H1 (cell line): ENCODE measurements at regions not wholly inside any gene's neighbourhood (a gene's known extent, or its start where the extent isn't known, plus 50 kb on each side); places are given as distances from the start of the nearest gene placed in this dataset.

Source experiments
- CTCF ChIA-PET: fragments of 300-600 bp; sonication (Branson Sonifier 250); formaldehyde crosslinking; loops from one replicate; lab custom pipeline; 2021; ENCODE audit not compliant: partially characterized antibody; lab: Charles Lee
- POLR2A ChIA-PET: fragments of 300-600 bp; sonication (Branson Sonifier 250); formaldehyde crosslinking; loops from one replicate; lab custom pipeline; 2021; ENCODE audit warnings: inconsistent platforms; ENCODE audit not compliant: partially characterized antibody; lab: Charles Lee
- DNase-seq, 2 experiments: peaks; one replicate each; pipeline versions ENCODE4 v3.0.0 to v3.0.0-alpha.2; 2010 to 2022; ENCODE audit warnings: low spot score in 2 of 2, low read depth in 1 of 2, mixed read lengths in 1 of 2
- FAIRE-seq: peaks from 2 replicates; lab custom pipeline; 2011; peaks lifted over from hg19 to GRCh38; lab: Jason Lieb, UNC
- H2AFZ ChIP-seq: 2 replicates; pipeline ENCODE4 v1.8.1; 2012; ENCODE audit warnings: low read length, inconsistent platforms
- H2AK5ac ChIP-seq: 2 replicates; pipeline ENCODE4 v1.6.1; 2013; ENCODE audit warnings: low read depth, low read length
- H2BK120ac ChIP-seq: replicated peaks from 2 replicates; pipeline ENCODE3; 2013; ENCODE audit warnings: low read depth, low read length, inconsistent platforms
- H2BK12ac ChIP-seq: 2 replicates; pipeline ENCODE4 v1.6.1; 2013; ENCODE audit warnings: low read depth, low read length
- H2BK15ac ChIP-seq: 2 replicates; pipeline ENCODE4 v1.6.1; 2013; ENCODE audit warnings: low read length
- H2BK20ac ChIP-seq: 2 replicates; pipeline ENCODE4 v1.6.1; 2013; ENCODE audit warnings: low read length
- H2BK5ac ChIP-seq: 2 replicates; pipeline ENCODE4 v1.6.1; 2013; ENCODE audit warnings: low read depth, low read length
- H3K14ac ChIP-seq: 2 replicates; pipeline ENCODE4 v1.6.1; 2013; ENCODE audit warnings: inconsistent platforms; ENCODE audit not compliant: insufficient read length
- H3K18ac ChIP-seq: 2 replicates; pipeline ENCODE4 v1.6.1; 2013; ENCODE audit warnings: low read length; ENCODE audit errors: extremely low read depth
- H3K23ac ChIP-seq: 2 replicates; pipeline ENCODE4 v1.6.1; 2013; ENCODE audit warnings: inconsistent platforms; ENCODE audit not compliant: insufficient read length
- H3K23me2 ChIP-seq: 2 replicates; pipeline ENCODE4 v1.6.1; 2013; ENCODE audit warnings: low read depth, low read length
- H3K27ac ChIP-seq: 2 replicates; pipeline ENCODE4 v1.6.1; 2011; ENCODE audit warnings: low read depth, low read length, inconsistent platforms
- H3K27me3 ChIP-seq, 4 experiments: replicated peaks in 1 of 4; 1 replicate in 1 of 4; 2 replicates in 3 of 4; pipeline versions ENCODE4 v1.6.1 to v1.8.1; 2011 to 2013; ENCODE audit warnings: low read length in 3 of 4, mild to moderate bottlenecking in 3 of 4, inconsistent platforms in 2 of 4, mixed read lengths in 2 of 4, moderate library complexity in 1 of 4; ENCODE audit not compliant: control insufficient read depth in 3 of 4, insufficient read depth in 3 of 4; ENCODE audit errors: extremely low read depth in 1 of 4
- H3K36me3 ChIP-seq, 4 experiments: 2 replicates each; pipeline versions ENCODE4 v1.6.1 to v1.8.1; 2011 to 2013; ENCODE audit warnings: mild to moderate bottlenecking in 4 of 4, low read length in 3 of 4, moderate library complexity in 2 of 4, control low read depth in 1 of 4, inconsistent platforms in 1 of 4; ENCODE audit not compliant: insufficient read depth in 4 of 4, control insufficient read depth in 2 of 4
- H3K4ac ChIP-seq: replicated peaks from 2 replicates; pipeline ENCODE3; 2013; ENCODE audit warnings: low read length, low read depth, mixed read lengths, inconsistent platforms; ENCODE audit not compliant: insufficient read length
- H3K4me1 ChIP-seq, 4 experiments: replicated peaks in 1 of 4; 1 replicate in 1 of 4; 2 replicates in 3 of 4; pipeline versions ENCODE4 v1.6.1 to v1.8.1; 2011 to 2013; ENCODE audit warnings: low read length in 3 of 4, inconsistent platforms in 2 of 4, mixed read lengths in 1 of 4; ENCODE audit not compliant: insufficient read depth in 4 of 4, control insufficient read depth in 3 of 4
- H3K4me2 ChIP-seq, 2 experiments: 2 replicates each; pipeline versions ENCODE4 v1.6.1 to v1.8.1; 2011 to 2013; ENCODE audit warnings: low read depth in 2 of 2, low read length in 2 of 2, control low read depth in 1 of 2, inconsistent platforms in 1 of 2, mild to moderate bottlenecking in 1 of 2; ENCODE audit not compliant: insufficient read depth in 1 of 2
- H3K4me3 ChIP-seq, 4 experiments: fragments of 200-600, 300-600 bp in 1 of 4; sonication (generic), shearing (Covaris generic), sonication (Bioruptor Twin) in 1 of 4; 2 replicates each; pipeline versions ENCODE4 v1.5.1 to v1.8.1; 2011 to 2016; ENCODE audit warnings: low read length in 4 of 4, low read depth in 3 of 4, control low read depth in 2 of 4, inconsistent platforms in 2 of 4, mild to moderate bottlenecking in 2 of 4, mixed read lengths in 1 of 4, moderate library complexity in 1 of 4; ENCODE audit not compliant: insufficient read depth in 2 of 4; ENCODE audit errors: extremely low read depth in 1 of 4
- H3K56ac ChIP-seq: replicated peaks from 2 replicates; pipeline ENCODE3; 2013; ENCODE audit warnings: low read depth, mild to moderate bottlenecking, mixed read lengths, low read length, inconsistent platforms; ENCODE audit not compliant: insufficient read length
- H3K79me1 ChIP-seq: 2 replicates; pipeline ENCODE4 v1.6.1; 2013; ENCODE audit warnings: low read depth, low read length, control low read depth
- H3K79me2 ChIP-seq, 2 experiments: 2 replicates each; pipeline versions ENCODE4 v1.6.1 to v1.8.1; 2012 to 2013; ENCODE audit warnings: low read length in 2 of 2, mild to moderate bottlenecking in 2 of 2, inconsistent platforms in 1 of 2; ENCODE audit not compliant: insufficient read depth in 2 of 2, control insufficient read depth in 1 of 2
- H3K9ac ChIP-seq, 4 experiments: replicated peaks in 1 of 4; 1 replicate in 1 of 4; 2 replicates in 3 of 4; pipeline versions ENCODE4 v1.6.1 to v1.8.1; 2011 to 2013; ENCODE audit warnings: low read depth in 3 of 4, low read length in 3 of 4, control low read depth in 2 of 4, mild to moderate bottlenecking in 2 of 4, moderate library complexity in 2 of 4, inconsistent platforms in 1 of 4; ENCODE audit errors: extremely low read depth in 1 of 4
- H3K9me3 ChIP-seq, 2 experiments: 2 replicates each; pipeline versions ENCODE4 v1.6.1 to v1.8.1; 2012 to 2013; ENCODE audit warnings: mild to moderate bottlenecking in 2 of 2, moderate library complexity in 2 of 2, control low read depth in 1 of 2, inconsistent platforms in 1 of 2, low read depth in 1 of 2, low read length in 1 of 2, mixed read lengths in 1 of 2; ENCODE audit not compliant: insufficient read depth in 2 of 2
- H4K20me1 ChIP-seq, 2 experiments: replicated peaks in 1 of 2; 2 replicates each; pipeline versions ENCODE3 to v1.8.1; 2011 to 2013; ENCODE audit warnings: inconsistent platforms in 2 of 2, low read length in 2 of 2, mild to moderate bottlenecking in 1 of 2; ENCODE audit not compliant: insufficient read depth in 2 of 2, control insufficient read depth in 1 of 2
- H4K5ac ChIP-seq: 2 replicates; pipeline ENCODE4 v1.6.1; 2013; ENCODE audit warnings: low read length, low read depth, mixed read lengths, inconsistent platforms; ENCODE audit not compliant: insufficient read length
- H4K8ac ChIP-seq: 2 replicates; pipeline ENCODE4 v1.8.0; 2013; ENCODE audit warnings: mild to moderate bottlenecking, moderate library complexity, low read length, inconsistent platforms; ENCODE audit not compliant: insufficient read depth; ENCODE audit errors: extremely low read depth
- H4K91ac ChIP-seq: replicated peaks from 2 replicates; pipeline ENCODE3; 2013; ENCODE audit warnings: low read length, mixed read lengths, inconsistent platforms; ENCODE audit not compliant: insufficient read length
- CHD2 ChIP-seq: IDR thresholded peaks from 2 replicates; pipeline ENCODE4 v1.6.1; 2012; ENCODE audit warnings: low read length, improper control_type of control experiment
- WGBS, 2 experiments: shearing (Covaris generic) in 1 of 2; methylation state at CpG; one replicate each; pipeline versions ENCODE4 v1.1.6 to v1.1.7; 2013 to 2015; ENCODE audit warnings: low lambda C conversion rate in 2 of 2, mixed read lengths in 2 of 2, inconsistent platforms in 1 of 2, low coverage in 1 of 2, missing lambda C conversion rate in 1 of 2; ENCODE audit not compliant: insufficient replicate concordance in 2 of 2, insufficient coverage in 1 of 2, insufficient read length in 1 of 2; ENCODE audit errors: extremely low coverage in 1 of 2, missing lambda C conversion rate in 1 of 2; 5-methylcytosine and 5-hydroxymethylcytosine counted together

DNA sequence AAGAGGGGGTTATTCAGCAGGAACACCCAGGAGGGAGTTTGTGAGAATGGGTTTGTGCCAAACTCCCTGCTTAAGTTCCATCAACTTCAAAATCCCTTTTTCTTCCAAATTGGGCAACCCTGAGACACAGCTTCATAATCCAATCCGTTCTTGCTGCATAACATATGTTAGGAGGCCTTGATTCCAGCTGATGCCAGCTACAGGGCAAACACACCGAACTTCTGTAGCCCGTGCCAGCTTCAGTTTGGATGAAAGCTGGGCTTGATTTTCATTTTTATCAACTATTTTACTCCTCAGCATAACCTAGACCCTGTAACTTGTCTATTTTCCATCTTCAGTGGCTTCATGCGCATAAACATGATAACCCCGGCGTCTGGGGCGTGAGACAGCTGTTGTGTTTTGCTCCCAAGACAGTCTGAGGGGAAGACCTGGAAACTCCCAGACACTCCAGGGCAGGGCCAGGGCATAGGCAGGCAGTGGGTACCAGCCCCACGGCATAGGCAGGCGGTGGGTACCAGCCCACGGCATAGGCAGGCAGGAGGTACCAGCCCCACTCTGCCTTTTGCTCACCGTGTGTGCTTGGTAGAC, 220.4 kb downstream of the C16orf95 start:
- H3K9me3 ChIP-seq, result no peaks in the 10 kb centered on the region
- no peak overlapping the region for H4K8ac ChIP-seq
- no peak overlapping the region for H3K23ac ChIP-seq
- ChIA-PET CTCF (interaction anchor here (1.1 to 4.7 kb wide), 2 partner anchors 19 to 93 kb away, joined by 3 to 16 read pairs; no protein-coding TSS in a partner anchor), POLR2A (no interaction called here)
- no peak overlapping the region for H3K14ac ChIP-seq
- no peak overlapping the region for H2BK5ac ChIP-seq
- no peak overlapping the region for H3K56ac ChIP-seq
- H2BK120ac ChIP-seq, result no peak overlapping the region
- no peak for DNase-seq
- H2BK15ac ChIP-seq, result no peak overlapping the region
- H3K4me1 ChIP-seq, result peaks cover 0 to 22% (median 11%) of the 10 kb centered on the region in 4 experiments; a peak in 6 of 7 replicates
- H2BK12ac ChIP-seq, result no peak overlapping the region
- no peak overlapping the region for H3K4ac ChIP-seq
- no peak for FAIRE-seq
- H3K79me2 ChIP-seq, result no peaks in the 10 kb centered on the region
- WGBS, 2 experiments, result 89% methylated on average over 11 of the region's 11 CpGs; no CpG with 5 or more reads in 1 of the 2 experiments
- H4K20me1 ChIP-seq, result no peaks in the 10 kb centered on the region
- no peak overlapping the region for H3K27ac ChIP-seq
- no peak overlapping the region for H3K18ac ChIP-seq
- H3K27me3 ChIP-seq, result no peaks in the 10 kb centered on the region; a peak in 1 of 7 replicates
- H2AK5ac ChIP-seq, result no peak overlapping the region
- H3K36me3 ChIP-seq, result no peaks in the 10 kb centered on the region
- H3K4me3 ChIP-seq, result no peak overlapping the region
- no peaks in the 10 kb centered on the region for H3K23me2 ChIP-seq
- H2BK20ac ChIP-seq, result no peak overlapping the region
- no peak overlapping the region for H3K9ac ChIP-seq
- H4K91ac ChIP-seq, result peak overlapping the region; percentile 38
- H4K5ac ChIP-seq, result no peak overlapping the region
- no peak overlapping the region for H2AFZ ChIP-seq
- no peaks in the 10 kb centered on the region for H3K79me1 ChIP-seq
- H3K4me2 ChIP-seq, result no peak overlapping the region
- no peak for TF ChIP-seq CHD2
